Karpas-422 (cell line): ENCODE measurements at regions not wholly inside any gene's neighbourhood (a gene's known extent, or its start where the extent isn't known, plus 50 kb on each side); places are given as distances from the start of the nearest gene placed in this dataset.

Experiments used
- DNase-seq: peaks from one replicate; pipeline ENCODE4 v3.0.0-alpha.2; 2015
- H2AFZ ChIP-seq: fragments of 200-600 bp; sonication (generic); 2 replicates; pipeline ENCODE4 v1.6.1; 2014; ENCODE audit warnings: antibody characterized with exemption, low read length, mixed read lengths
- H3K27ac ChIP-seq: fragments of 200-600 bp; sonication (generic); 2 replicates; pipeline ENCODE4 v1.5.1; 2014; ENCODE audit warnings: mild to moderate bottlenecking, low read length, moderate library complexity
- H3K27me3 ChIP-seq: fragments of 200-600 bp; sonication (generic); 2 replicates; pipeline ENCODE4 v1.6.1; 2014; ENCODE audit warnings: low read length, mixed read lengths
- H3K36me3 ChIP-seq: fragments of 200-600 bp; sonication (generic); 2 replicates; pipeline ENCODE4 v1.6.1; 2014; ENCODE audit warnings: low read length, mixed read lengths; ENCODE audit not compliant: insufficient read depth
- H3K4me1 ChIP-seq: fragments of 200-600 bp; sonication (generic); 2 replicates; pipeline ENCODE4 v1.6.1; 2014; ENCODE audit warnings: mild to moderate bottlenecking, low read length, mixed read lengths
- H3K4me2 ChIP-seq: fragments of 200-600 bp; sonication (generic); 2 replicates; pipeline ENCODE4 v1.6.1; 2014; ENCODE audit warnings: low read length, low read depth, mild to moderate bottlenecking; ENCODE audit not compliant: poor library complexity, severe bottlenecking
- H3K4me3 ChIP-seq: fragments of 200-600 bp; sonication (generic); 2 replicates; pipeline ENCODE4 v1.5.1; 2014; ENCODE audit warnings: mild to moderate bottlenecking, antibody characterized with exemption, low read length, mixed read lengths
- H3K79me2 ChIP-seq: fragments of 200-600 bp; sonication (generic); 2 replicates; pipeline ENCODE4 v1.6.1; 2014; ENCODE audit warnings: mild to moderate bottlenecking, low read length, mixed read lengths
- H3K9ac ChIP-seq: fragments of 200-600 bp; sonication (generic); 2 replicates; pipeline ENCODE4 v1.6.0; 2014; ENCODE audit warnings: low read length
- H3K9me2 ChIP-seq: fragments of 200-600 bp; sonication (generic), shearing (Covaris generic); replicated peaks from 2 replicates; pipeline ENCODE4 v1.6.0; 2014; ENCODE audit warnings: mild to moderate bottlenecking, low read length, moderate library complexity; ENCODE audit not compliant: insufficient read depth
- H3K9me3 ChIP-seq: fragments of 300-700, 200-600 bp; sonication (generic); 2 replicates; pipeline ENCODE4 v1.6.1; 2014; ENCODE audit warnings: low read length, mixed read lengths
- H4K20me1 ChIP-seq: fragments of 200-600 bp; sonication (generic); 2 replicates; pipeline ENCODE4 v1.6.1; 2014; ENCODE audit warnings: mild to moderate bottlenecking, antibody characterized with exemption, low read length, low read depth; ENCODE audit not compliant: insufficient read depth

- 0 out of 2 replicates have a peak, but pooled peaks cover 5% of the 10 kb centered on the region for H3K9me3 ChIP-seq
- no peak overlapping the region for H3K4me2 ChIP-seq
- no peaks in the 10 kb centered on the region for H3K27me3 ChIP-seq
- H2AFZ ChIP-seq = no peak overlapping the region
- H3K9me2 ChIP-seq = no peaks in the 10 kb centered on the region
- no peak overlapping the region for H3K9ac ChIP-seq
- DNase-seq = no peak
- H3K79me2 ChIP-seq = no peaks in the 10 kb centered on the region
- no peaks in the 10 kb centered on the region for H3K36me3 ChIP-seq
- no peaks in the 10 kb centered on the region for H3K4me1 ChIP-seq
- H4K20me1 ChIP-seq = no peaks in the 10 kb centered on the region
- no peak overlapping the region for H3K27ac ChIP-seq
- H3K4me3 ChIP-seq = no peak overlapping the region
Measured at GRCh38 chr21:18161841-18162240, 82.8 kb upstream of the CHODL start.

GRCh38 chr21:18157406-18157805, 87.2 kb upstream of the CHODL start:
- Histone ChIP-seq H2AFZ (no peak overlapping the region), H3K27ac (no peak overlapping the region), H3K9me2 (no peaks in the 10 kb centered on the region)

DNA sequence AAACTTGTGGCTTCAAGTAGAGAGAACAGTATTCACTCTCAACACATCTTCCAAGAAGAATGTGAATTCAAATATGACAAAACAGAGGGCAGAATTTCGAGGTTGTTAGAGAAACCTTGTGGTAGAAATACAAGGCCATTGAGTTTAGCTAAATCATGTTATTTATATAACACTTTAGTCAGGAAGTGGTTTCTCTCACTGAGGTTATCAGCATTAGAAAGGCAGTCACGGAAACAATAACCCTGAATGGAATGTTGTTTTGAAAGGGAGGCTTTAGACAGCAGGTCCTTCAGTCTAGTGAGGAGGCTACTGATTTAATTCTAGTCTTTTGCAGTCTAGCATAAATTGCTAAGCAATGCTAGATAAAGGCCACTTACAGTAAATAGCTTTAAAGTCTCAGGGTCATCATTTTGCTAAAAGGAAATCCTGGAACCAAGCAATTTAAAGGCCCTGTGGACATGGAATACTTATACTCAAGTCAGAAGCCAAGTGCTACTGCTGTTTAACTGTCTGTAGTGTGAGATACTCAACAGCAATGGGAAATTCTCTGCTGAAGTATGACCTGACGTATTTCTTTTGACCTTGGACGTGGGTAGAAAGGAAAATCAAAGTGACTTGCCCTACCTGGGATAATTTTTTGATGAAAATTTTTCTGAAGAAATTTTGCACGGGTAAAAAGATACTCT, 89.0 kb upstream of the CHODL start:
- no peak overlapping the region for H3K27ac ChIP-seq
- H3K4me3 ChIP-seq = no peak overlapping the region
- H3K9me2 ChIP-seq = no peaks in the 10 kb centered on the region
- no peaks in the 10 kb centered on the region for H3K27me3 ChIP-seq
- no peak overlapping the region for H2AFZ ChIP-seq
- H3K9ac ChIP-seq = no peak overlapping the region
- H4K20me1 ChIP-seq = no peaks in the 10 kb centered on the region
- H3K79me2 ChIP-seq = no peaks in the 10 kb centered on the region
- H3K9me3 ChIP-seq = peaks cover 24% of the 10 kb centered on the region
- H3K4me2 ChIP-seq = no peak overlapping the region
- no peak for DNase-seq
- H3K4me1 ChIP-seq = no peaks in the 10 kb centered on the region
- H3K36me3 ChIP-seq = no peaks in the 10 kb centered on the region

More at GRCh38 chr21:18157406-18157805, 87.2 kb upstream of the CHODL start:
- Histone ChIP-seq H3K36me3 (no peaks in the 10 kb centered on the region), H3K4me2 (no peak overlapping the region), H3K79me2 (no peaks in the 10 kb centered on the region), H3K9ac (no peak overlapping the region), H3K4me1 (no peaks in the 10 kb centered on the region), H3K27me3 (no peaks in the 10 kb centered on the region), H3K9me3 (peaks cover 20% of the 10 kb centered on the region; the same call in 1 of the 2 replicates), H3K4me3 (no peak overlapping the region), H4K20me1 (no peaks in the 10 kb centered on the region)
- DNase-seq = no peak

DNA sequence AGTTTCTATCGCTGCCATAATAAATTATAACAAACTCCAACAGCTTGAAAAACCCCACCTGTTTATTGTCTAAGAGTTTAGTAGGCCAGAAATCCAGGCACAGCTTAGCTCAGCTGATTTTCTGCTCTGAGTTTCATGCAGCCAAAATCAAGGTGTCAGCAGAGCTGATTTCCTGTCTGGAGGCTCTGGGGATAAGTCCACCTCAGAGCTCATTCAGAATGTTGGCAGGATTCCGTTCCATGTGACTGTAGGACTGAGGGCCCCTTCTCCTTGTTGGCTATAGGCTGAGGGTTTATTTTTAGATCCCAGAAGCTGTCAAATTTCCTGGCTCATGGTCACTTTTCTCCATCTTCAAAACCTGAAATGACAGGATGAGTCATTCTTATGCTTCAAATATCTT, 91.6 kb upstream of the CHODL start:
- H3K9ac ChIP-seq = no peak overlapping the region
- H3K9me2 ChIP-seq = no peaks in the 10 kb centered on the region
- H3K36me3 ChIP-seq = no peaks in the 10 kb centered on the region
- no peak overlapping the region for H3K4me3 ChIP-seq
- no peak overlapping the region for H3K4me2 ChIP-seq
- H3K27me3 ChIP-seq = no peaks in the 10 kb centered on the region
- no peak overlapping the region for H3K27ac ChIP-seq
- no peaks in the 10 kb centered on the region for H3K4me1 ChIP-seq
- H4K20me1 ChIP-seq = no peaks in the 10 kb centered on the region
- DNase-seq = no peak
- H2AFZ ChIP-seq = no peak overlapping the region
- peaks cover 22% of the 10 kb centered on the region for H3K9me3 ChIP-seq
- no peaks in the 10 kb centered on the region for H3K79me2 ChIP-seq

GRCh38 chr21:18152371-18152770, 92.3 kb upstream of the CHODL start:
- H4K20me1 ChIP-seq = no peaks in the 10 kb centered on the region
- no peak overlapping the region for H3K4me3 ChIP-seq
- no peaks in the 10 kb centered on the region for H3K4me1 ChIP-seq
- no peaks in the 10 kb centered on the region for H3K79me2 ChIP-seq
- H2AFZ ChIP-seq = no peak overlapping the region
- DNase-seq = no peak
- H3K9me2 ChIP-seq = no peaks in the 10 kb centered on the region
- H3K36me3 ChIP-seq = no peaks in the 10 kb centered on the region
- H3K27ac ChIP-seq = no peak overlapping the region
- no peak overlapping the region for H3K4me2 ChIP-seq
- H3K9ac ChIP-seq = no peak overlapping the region
- peaks cover 26% of the 10 kb centered on the region for H3K9me3 ChIP-seq
- H3K27me3 ChIP-seq = no peaks in the 10 kb centered on the region

DNA sequence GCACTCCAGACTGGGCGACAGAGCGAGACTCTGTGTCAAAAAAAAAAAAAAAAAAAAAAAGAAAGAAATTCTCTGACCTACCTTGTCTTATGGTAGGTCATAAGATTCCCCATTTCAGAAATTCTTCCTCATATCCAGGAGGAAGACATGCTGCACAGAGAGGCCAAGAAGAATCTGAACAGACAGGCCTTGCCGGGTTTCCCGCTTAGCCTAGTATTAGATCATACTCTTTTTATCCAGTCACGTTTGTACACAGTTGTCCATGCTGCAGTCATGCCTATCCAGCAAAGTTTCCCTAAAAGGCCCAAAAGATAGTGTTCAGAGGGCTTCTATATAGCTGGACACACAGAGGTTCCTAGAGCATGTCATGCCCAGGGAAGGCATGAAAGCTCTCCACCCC, 93.6 kb upstream of the CHODL start:
- Histone ChIP-seq H3K9me3 (peaks cover 26% of the 10 kb centered on the region), H3K4me2 (no peak overlapping the region), H3K9me2 (no peaks in the 10 kb centered on the region), H3K27me3 (no peaks in the 10 kb centered on the region), H3K9ac (no peak overlapping the region), H3K4me1 (no peaks in the 10 kb centered on the region), H3K4me3 (no peak overlapping the region), H2AFZ (no peak overlapping the region), H4K20me1 (no peaks in the 10 kb centered on the region), H3K36me3 (no peaks in the 10 kb centered on the region), H3K27ac (no peak overlapping the region), H3K79me2 (no peaks in the 10 kb centered on the region)
- no peak for DNase-seq

DNA sequence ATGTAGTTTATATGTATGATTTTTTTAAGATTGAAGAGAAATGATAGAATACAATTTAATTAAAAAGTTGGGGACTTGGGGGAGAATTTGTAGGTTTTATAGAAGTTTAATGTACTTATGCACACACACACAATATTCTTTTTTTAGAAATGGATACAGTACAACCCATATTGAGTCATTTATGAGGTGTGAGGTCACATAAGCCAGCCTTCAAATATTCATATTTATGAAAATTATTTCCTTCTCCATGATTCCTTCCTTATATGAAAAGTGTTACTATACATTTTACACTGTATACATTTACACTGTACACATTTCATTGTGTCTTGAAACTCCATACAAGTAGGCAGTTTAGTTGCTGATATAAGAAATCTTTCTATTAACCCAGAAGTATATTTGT, 96.2 kb upstream of the CHODL start:
- Histone ChIP-seq H3K4me1 (no peaks in the 10 kb centered on the region), H3K4me3 (no peak overlapping the region), H4K20me1 (no peaks in the 10 kb centered on the region), H2AFZ (no peak overlapping the region), H3K4me2 (no peak overlapping the region), H3K27ac (no peak overlapping the region), H3K27me3 (no peaks in the 10 kb centered on the region), H3K9me3 (peaks cover 15% of the 10 kb centered on the region), H3K9ac (no peak overlapping the region), H3K36me3 (no peaks in the 10 kb centered on the region), H3K9me2 (no peaks in the 10 kb centered on the region), H3K79me2 (no peaks in the 10 kb centered on the region)
- DNase-seq = no peak

- Histone ChIP-seq H3K79me2 (no peaks in the 10 kb centered on the region), H3K9ac (no peak overlapping the region), H2AFZ (no peak overlapping the region), H3K36me3 (no peaks in the 10 kb centered on the region), H3K4me1 (no peaks in the 10 kb centered on the region), H3K4me2 (no peak overlapping the region), H4K20me1 (no peaks in the 10 kb centered on the region), H3K4me3 (no peak overlapping the region), H3K9me3 (peaks cover 14% of the 10 kb centered on the region), H3K27me3 (no peaks in the 10 kb centered on the region), H3K27ac (no peak overlapping the region), H3K9me2 (no peaks in the 10 kb centered on the region)
- DNase-seq = no peak
Measured at GRCh38 chr21:18147678-18148077, 97.0 kb upstream of the CHODL start.
